B cell (primary cell): ENCODE measurements at regions not wholly inside any gene's neighbourhood (a gene's known extent, or its start where the extent isn't known, plus 50 kb on each side); places are given as distances from the start of the nearest gene placed in this dataset.

Source experiments
- CTCF ChIP-seq: fragments of 200-600 bp; IDR thresholded peaks from one replicate; pipeline ENCODE4 v1.8.0; 2022; ENCODE audit warnings: antibody characterized with exemption, mild to moderate bottlenecking
- EZH2 ChIP-seq: IDR thresholded peaks from 2 replicates; pipeline ENCODE4 v1.6.1; 2012; ENCODE audit warnings: borderline replicate concordance, low read depth, mild to moderate bottlenecking, moderate library complexity, low read length; ENCODE audit not compliant: insufficient read depth, poor library complexity, severe bottlenecking

GRCh38 chr5:133669472-133669871 is 57.1 kb upstream of the FSTL4 start:
- TF ChIP-seq CTCF (no peak), EZH2 (no peak)
